GM23248 (cell line): ENCODE measurements at regions not wholly inside any gene's neighbourhood (a gene's known extent, or its start where the extent isn't known, plus 50 kb on each side); places are given as distances from the start of the nearest gene placed in this dataset.

ENCODE experiments used
- DNase-seq: peaks from one replicate; pipeline ENCODE4 v3.0.0-alpha.2; 2015
- H2AFZ ChIP-seq: fragments of 200-600 bp; sonication (generic); 2 replicates; pipeline ENCODE4 v1.6.1; 2016; ENCODE audit warnings: antibody characterized with exemption
- H3F3A ChIP-seq: fragments of 200-600 bp; sonication (generic); 2 replicates; pipeline ENCODE4 v1.6.1; 2016; ENCODE audit warnings: mild to moderate bottlenecking, antibody characterized with exemption, mixed run types; ENCODE audit not compliant: insufficient read depth
- H3K27ac ChIP-seq: fragments of 200-600 bp; sonication (generic); 2 replicates; pipeline ENCODE4 v1.5.1; 2016; ENCODE audit warnings: mild to moderate bottlenecking
- H3K27me3 ChIP-seq: fragments of 200-600 bp; sonication (generic); replicated peaks from 2 replicates; pipeline ENCODE4 v1.6.1; 2016; ENCODE audit warnings: mild to moderate bottlenecking; ENCODE audit not compliant: insufficient read depth
- H3K36me3 ChIP-seq: fragments of 200-600 bp; sonication (generic); 2 replicates; pipeline ENCODE4 v1.6.1; 2016; ENCODE audit warnings: low read depth, mild to moderate bottlenecking
- H3K4me1 ChIP-seq: fragments of 200-600 bp; sonication (generic); 2 replicates; pipeline ENCODE4 v1.6.1; 2016; ENCODE audit warnings: mild to moderate bottlenecking; ENCODE audit not compliant: insufficient read depth
- H3K4me2 ChIP-seq: fragments of 200-600 bp; sonication (generic); one replicate; pipeline ENCODE4 v1.6.1; 2016; ENCODE audit warnings: mild to moderate bottlenecking; ENCODE audit not compliant: unreplicated experiment
- H3K4me3 ChIP-seq: fragments of 200-600 bp; sonication (generic); 2 replicates; pipeline ENCODE4 v1.5.1; 2016; ENCODE audit warnings: mild to moderate bottlenecking
- H3K79me2 ChIP-seq: fragments of 200-600 bp; sonication (generic); 2 replicates; pipeline ENCODE4 v1.6.1; 2016; ENCODE audit warnings: mild to moderate bottlenecking; ENCODE audit not compliant: insufficient read depth
- H3K9ac ChIP-seq: fragments of 200-600 bp; sonication (generic); 2 replicates; pipeline ENCODE4 v1.6.1; 2016; ENCODE audit warnings: mild to moderate bottlenecking
- H3K9me2 ChIP-seq: fragments of 200-600 bp; sonication (generic); 2 replicates; pipeline ENCODE4 v1.6.1; 2016; ENCODE audit warnings: mixed run types, mild to moderate bottlenecking, moderate library complexity; ENCODE audit not compliant: insufficient read depth
- H3K9me3 ChIP-seq: fragments of 200-600 bp; sonication (generic); one replicate; pipeline ENCODE4 v1.6.1; 2017; ENCODE audit warnings: low read depth
- H4K20me1 ChIP-seq: fragments of 200-600 bp; sonication (generic); 2 replicates; pipeline ENCODE4 v1.6.0; 2016; ENCODE audit not compliant: insufficient read depth
- EZH2 ChIP-seq: fragments of 200-600 bp; sonication (generic); IDR thresholded peaks from 2 replicates; pipeline ENCODE4 v1.6.1; 2018; ENCODE audit warnings: antibody characterized with exemption, mild to moderate bottlenecking; ENCODE audit not compliant: insufficient read depth, poor library complexity, severe bottlenecking
- EZH2phosphoT487 ChIP-seq: fragments of 200-600 bp; sonication (generic); IDR thresholded peaks from 2 replicates; pipeline ENCODE4 v1.6.1; 2018; ENCODE audit warnings: antibody characterized with exemption, moderate library complexity, mild to moderate bottlenecking, low read depth; ENCODE audit not compliant: insufficient read depth
- WGBS, 2 experiments: methylation state at CpG; one replicate each; pipeline ENCODE4 v1.1.6; 2015 to 2017; ENCODE audit warnings: low lambda C conversion rate in 2 of 2, low coverage in 1 of 2; ENCODE audit errors: missing lambda C conversion rate in 2 of 2; 5-methylcytosine and 5-hydroxymethylcytosine counted together
- in situ Hi-C: fragments of 300-500 bp; cut with MboI; formaldehyde crosslinking; loops from 2 replicates; pipeline ENCODE4 v1.15.0; 2020

GRCh38 chr13:22402682-22403081 lies 731.8 kb downstream of the FGF9 start:
- H3K9me2 ChIP-seq, result no peaks in the 10 kb centered on the region

GRCh38 chr13:22403144-22403543 lies 732.3 kb downstream of the FGF9 start:
- in situ Hi-C loops, result no loop called here
- no peak overlapping the region for H3K9ac ChIP-seq

More at GRCh38 chr13:22402682-22403081, 731.8 kb downstream of the FGF9 start:
- Histone ChIP-seq H2AFZ (no peak overlapping the region), H3K4me3 (no peak overlapping the region), H3K36me3 (no peaks in the 10 kb centered on the region), H3K79me2 (no peaks in the 10 kb centered on the region), H4K20me1 (no peaks in the 10 kb centered on the region), H3K9ac (no peak overlapping the region), H3K4me2 (no peak overlapping the region), H3K27me3 (no peaks in the 10 kb centered on the region), H3F3A (no peaks in the 10 kb centered on the region), H3K27ac (no peak overlapping the region), H3K4me1 (no peaks in the 10 kb centered on the region), H3K9me3 (no peaks in the 10 kb centered on the region)
- no peak for TF ChIP-seq EZH2
- no peak for TF ChIP-seq EZH2phosphoT487
- WGBS, 2 experiments, result 25 to 28% methylated on average over 4 of the region's 4 CpGs
- in situ Hi-C loops, result no loop called here
- no peak for DNase-seq

GRCh38 chr13:22405891-22406290 lies 735.0 kb downstream of the FGF9 start:
- 62 to 68% methylated on average over 1 of the region's 1 CpG for WGBS, 2 experiments
- Histone ChIP-seq H3F3A (no peaks in the 10 kb centered on the region), H2AFZ (no peak overlapping the region), H3K36me3 (no peaks in the 10 kb centered on the region), H3K27me3 (no peaks in the 10 kb centered on the region), H3K9ac (no peak overlapping the region), H3K4me1 (no peaks in the 10 kb centered on the region), H3K79me2 (no peaks in the 10 kb centered on the region), H3K9me3 (no peaks in the 10 kb centered on the region), H3K4me2 (no peak overlapping the region), H4K20me1 (no peaks in the 10 kb centered on the region), H3K9me2 (no peaks in the 10 kb centered on the region), H3K4me3 (no peak overlapping the region), H3K27ac (no peak overlapping the region)
- TF ChIP-seq EZH2phosphoT487, result no peak
- no peak for TF ChIP-seq EZH2
- in situ Hi-C loops, result no loop called here
- DNase-seq, result no peak

More at GRCh38 chr13:22403144-22403543, 732.3 kb downstream of the FGF9 start:
- no peaks in the 10 kb centered on the region for H3K79me2 ChIP-seq
- H4K20me1 ChIP-seq, result no peaks in the 10 kb centered on the region
- no peak overlapping the region for H3K27ac ChIP-seq
- no peaks in the 10 kb centered on the region for H3K27me3 ChIP-seq
- no peak overlapping the region for H3K4me3 ChIP-seq
- TF ChIP-seq EZH2 (no peak), EZH2phosphoT487 (no peak)
- WGBS, 2 experiments, result 32 to 34% methylated on average over 6 of the region's 6 CpGs
- H3K4me1 ChIP-seq, result no peaks in the 10 kb centered on the region
- DNase-seq, result peak; percentile 0
- H3K4me2 ChIP-seq, result no peak overlapping the region
- no peaks in the 10 kb centered on the region for H3K9me3 ChIP-seq
- H3K36me3 ChIP-seq, result no peaks in the 10 kb centered on the region
- no peaks in the 10 kb centered on the region for H3K9me2 ChIP-seq
- H3F3A ChIP-seq, result no peaks in the 10 kb centered on the region
- no peak overlapping the region for H2AFZ ChIP-seq

- no peaks in the 10 kb centered on the region for H3K4me1 ChIP-seq
- no peaks in the 10 kb centered on the region for H3K9me3 ChIP-seq
- no peak for TF ChIP-seq EZH2phosphoT487
- TF ChIP-seq EZH2, result no peak
- H3K27me3 ChIP-seq, result no peaks in the 10 kb centered on the region
- DNase-seq, result no peak
- no peak overlapping the region for H3K4me3 ChIP-seq
- no peak overlapping the region for H2AFZ ChIP-seq
- H3K9ac ChIP-seq, result no peak overlapping the region
- no peaks in the 10 kb centered on the region for H3F3A ChIP-seq
- 21 to 26% methylated on average over 1 of the region's 1 CpG for WGBS, 2 experiments
- no peaks in the 10 kb centered on the region for H4K20me1 ChIP-seq
- H3K4me2 ChIP-seq, result no peak overlapping the region
- in situ Hi-C loops, result no loop called here
- H3K27ac ChIP-seq, result no peak overlapping the region
- no peaks in the 10 kb centered on the region for H3K79me2 ChIP-seq
- H3K36me3 ChIP-seq, result no peaks in the 10 kb centered on the region
- H3K9me2 ChIP-seq, result no peaks in the 10 kb centered on the region
Observed at GRCh38 chr13:22412452-22412851, 741.6 kb downstream of the FGF9 start.

- no peaks in the 10 kb centered on the region for H3K9me3 ChIP-seq
- no peak overlapping the region for H3K4me2 ChIP-seq
- H2AFZ ChIP-seq, result no peak overlapping the region
- H3K9me2 ChIP-seq, result no peaks in the 10 kb centered on the region
- H3K4me1 ChIP-seq, result no peaks in the 10 kb centered on the region
- no peaks in the 10 kb centered on the region for H3K27me3 ChIP-seq
- no peaks in the 10 kb centered on the region for H3K79me2 ChIP-seq
- H3K9ac ChIP-seq, result no peak overlapping the region
- H4K20me1 ChIP-seq, result no peaks in the 10 kb centered on the region
- no peak overlapping the region for H3K27ac ChIP-seq
- H3F3A ChIP-seq, result no peaks in the 10 kb centered on the region
- DNase-seq, result no peak
- no peak overlapping the region for H3K4me3 ChIP-seq
- no peak for TF ChIP-seq EZH2
- no peak for TF ChIP-seq EZH2phosphoT487
- in situ Hi-C loops, result no loop called here
- H3K36me3 ChIP-seq, result no peaks in the 10 kb centered on the region
Observed at GRCh38 chr13:22422023-22422422, 751.1 kb downstream of the FGF9 start.
